Panc1 (cell line): ENCODE measurements at regions not wholly inside any gene's neighbourhood (a gene's known extent, or its start where the extent isn't known, plus 50 kb on each side); places are given as distances from the start of the nearest gene placed in this dataset.

Experiments
- POLR2AphosphoS5 ChIP-seq: IDR thresholded peaks from 2 replicates; pipeline ENCODE4 v1.6.1; 2012; ENCODE audit warnings: mild to moderate bottlenecking, low read depth, low read length, moderate library complexity
- SIN3A ChIP-seq: IDR thresholded peaks from 2 replicates; pipeline ENCODE4 v1.6.1; 2012; ENCODE audit warnings: low read depth, mild to moderate bottlenecking, low read length, moderate library complexity, borderline replicate concordance; ENCODE audit not compliant: insufficient read depth
- TCF7L2 ChIP-seq: IDR thresholded peaks from 2 replicates; pipeline ENCODE4 v1.6.1; 2011; ENCODE audit warnings: mild to moderate bottlenecking, low read depth, low read length, inconsistent platforms
- TF ChIP-seq, protein P1 (sequence below): fragments of 450-650 bp; IDR thresholded peaks from 2 replicates; pipeline ENCODE4 v1.5.1; 2017; ENCODE audit warnings: mild to moderate bottlenecking
- TF ChIP-seq, protein P2 (sequence below), 2 experiments: IDR thresholded peaks; 2 replicates each; pipeline ENCODE4 v1.6.1; 2011 to 2012; ENCODE audit warnings: low read depth in 2 of 2, control low read depth in 1 of 2, low read length in 1 of 2, mild to moderate bottlenecking in 1 of 2, moderate library complexity in 1 of 2; ENCODE audit not compliant: insufficient read depth in 1 of 2

DNA sequence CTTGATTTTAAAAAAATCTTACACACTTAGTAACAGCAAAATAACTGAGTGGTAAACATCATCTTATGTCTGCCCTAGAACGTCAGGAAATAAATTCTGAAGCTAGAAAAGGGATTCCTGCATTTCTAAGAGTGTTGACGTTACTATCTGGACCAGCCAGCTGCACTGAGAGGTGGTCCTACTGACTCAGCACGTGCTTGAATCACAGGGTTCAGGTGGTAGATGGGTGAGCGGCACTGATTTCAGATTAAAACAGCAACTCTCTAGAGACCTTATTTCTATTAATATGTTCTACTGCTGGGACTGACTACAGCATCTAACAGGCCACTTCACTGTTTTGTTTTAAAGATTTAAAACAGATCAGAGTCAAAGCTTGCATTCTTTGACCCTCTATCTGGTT is 377.2 kb downstream of the GABRB3 start:
- TF ChIP-seq, protein P1, sequence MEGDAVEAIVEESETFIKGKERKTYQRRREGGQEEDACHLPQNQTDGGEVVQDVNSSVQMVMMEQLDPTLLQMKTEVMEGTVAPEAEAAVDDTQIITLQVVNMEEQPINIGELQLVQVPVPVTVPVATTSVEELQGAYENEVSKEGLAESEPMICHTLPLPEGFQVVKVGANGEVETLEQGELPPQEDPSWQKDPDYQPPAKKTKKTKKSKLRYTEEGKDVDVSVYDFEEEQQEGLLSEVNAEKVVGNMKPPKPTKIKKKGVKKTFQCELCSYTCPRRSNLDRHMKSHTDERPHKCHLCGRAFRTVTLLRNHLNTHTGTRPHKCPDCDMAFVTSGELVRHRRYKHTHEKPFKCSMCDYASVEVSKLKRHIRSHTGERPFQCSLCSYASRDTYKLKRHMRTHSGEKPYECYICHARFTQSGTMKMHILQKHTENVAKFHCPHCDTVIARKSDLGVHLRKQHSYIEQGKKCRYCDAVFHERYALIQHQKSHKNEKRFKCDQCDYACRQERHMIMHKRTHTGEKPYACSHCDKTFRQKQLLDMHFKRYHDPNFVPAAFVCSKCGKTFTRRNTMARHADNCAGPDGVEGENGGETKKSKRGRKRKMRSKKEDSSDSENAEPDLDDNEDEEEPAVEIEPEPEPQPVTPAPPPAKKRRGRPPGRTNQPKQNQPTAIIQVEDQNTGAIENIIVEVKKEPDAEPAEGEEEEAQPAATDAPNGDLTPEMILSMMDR: no peak
- TF ChIP-seq POLR2AphosphoS5 (no peak), SIN3A (no peak), TCF7L2 (no peak)
- TF ChIP-seq, protein P2, sequence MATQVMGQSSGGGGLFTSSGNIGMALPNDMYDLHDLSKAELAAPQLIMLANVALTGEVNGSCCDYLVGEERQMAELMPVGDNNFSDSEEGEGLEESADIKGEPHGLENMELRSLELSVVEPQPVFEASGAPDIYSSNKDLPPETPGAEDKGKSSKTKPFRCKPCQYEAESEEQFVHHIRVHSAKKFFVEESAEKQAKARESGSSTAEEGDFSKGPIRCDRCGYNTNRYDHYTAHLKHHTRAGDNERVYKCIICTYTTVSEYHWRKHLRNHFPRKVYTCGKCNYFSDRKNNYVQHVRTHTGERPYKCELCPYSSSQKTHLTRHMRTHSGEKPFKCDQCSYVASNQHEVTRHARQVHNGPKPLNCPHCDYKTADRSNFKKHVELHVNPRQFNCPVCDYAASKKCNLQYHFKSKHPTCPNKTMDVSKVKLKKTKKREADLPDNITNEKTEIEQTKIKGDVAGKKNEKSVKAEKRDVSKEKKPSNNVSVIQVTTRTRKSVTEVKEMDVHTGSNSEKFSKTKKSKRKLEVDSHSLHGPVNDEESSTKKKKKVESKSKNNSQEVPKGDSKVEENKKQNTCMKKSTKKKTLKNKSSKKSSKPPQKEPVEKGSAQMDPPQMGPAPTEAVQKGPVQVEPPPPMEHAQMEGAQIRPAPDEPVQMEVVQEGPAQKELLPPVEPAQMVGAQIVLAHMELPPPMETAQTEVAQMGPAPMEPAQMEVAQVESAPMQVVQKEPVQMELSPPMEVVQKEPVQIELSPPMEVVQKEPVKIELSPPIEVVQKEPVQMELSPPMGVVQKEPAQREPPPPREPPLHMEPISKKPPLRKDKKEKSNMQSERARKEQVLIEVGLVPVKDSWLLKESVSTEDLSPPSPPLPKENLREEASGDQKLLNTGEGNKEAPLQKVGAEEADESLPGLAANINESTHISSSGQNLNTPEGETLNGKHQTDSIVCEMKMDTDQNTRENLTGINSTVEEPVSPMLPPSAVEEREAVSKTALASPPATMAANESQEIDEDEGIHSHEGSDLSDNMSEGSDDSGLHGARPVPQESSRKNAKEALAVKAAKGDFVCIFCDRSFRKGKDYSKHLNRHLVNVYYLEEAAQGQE (IDR thresholded peaks at IDR 0.05; ENCODE audit: insufficient read depth in 1 of 2, low read depth in 2 of 2, low read length in 1 of 2): no peak
